Endothelial cell of hepatic sinusoid (primary cell): ENCODE measurements at regions not wholly inside any gene's neighbourhood (a gene's known extent, or its start where the extent isn't known, plus 50 kb on each side); places are given as distances from the start of the nearest gene placed in this dataset.
"Not testable (repeated sequence)": the region's sequence is repeated elsewhere in the genome, so short reads cannot be mapped to it uniquely, and the experiment has no call there.

Source experiments
- in situ Hi-C: cut with HindIII; loops from 2 replicates; pipeline ENCODE4 v1.10.0; 2017; ENCODE audit warnings: low sequenced_read_pairs

DNA sequence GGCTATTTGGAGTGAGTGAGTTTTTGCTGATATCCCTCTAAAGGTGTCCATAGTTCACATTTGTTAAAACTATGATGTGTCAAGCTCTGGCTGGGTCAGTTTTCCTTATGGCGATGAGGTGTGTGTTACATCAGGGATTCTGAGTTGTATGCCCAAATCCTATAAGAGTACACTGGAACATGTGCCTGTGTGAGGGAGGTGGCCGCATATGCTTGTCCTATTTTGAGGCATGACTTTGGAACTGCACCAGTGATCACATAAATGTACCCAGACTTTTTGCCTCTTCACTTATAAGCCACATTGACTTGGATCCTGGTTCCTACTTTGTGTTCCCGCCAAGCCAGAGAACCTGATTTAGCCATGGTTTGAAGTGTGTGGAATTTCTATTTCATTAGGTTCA is 140.3 kb upstream of the RXFP2 start:
- in situ Hi-C loops, result no loop called here

DNA sequence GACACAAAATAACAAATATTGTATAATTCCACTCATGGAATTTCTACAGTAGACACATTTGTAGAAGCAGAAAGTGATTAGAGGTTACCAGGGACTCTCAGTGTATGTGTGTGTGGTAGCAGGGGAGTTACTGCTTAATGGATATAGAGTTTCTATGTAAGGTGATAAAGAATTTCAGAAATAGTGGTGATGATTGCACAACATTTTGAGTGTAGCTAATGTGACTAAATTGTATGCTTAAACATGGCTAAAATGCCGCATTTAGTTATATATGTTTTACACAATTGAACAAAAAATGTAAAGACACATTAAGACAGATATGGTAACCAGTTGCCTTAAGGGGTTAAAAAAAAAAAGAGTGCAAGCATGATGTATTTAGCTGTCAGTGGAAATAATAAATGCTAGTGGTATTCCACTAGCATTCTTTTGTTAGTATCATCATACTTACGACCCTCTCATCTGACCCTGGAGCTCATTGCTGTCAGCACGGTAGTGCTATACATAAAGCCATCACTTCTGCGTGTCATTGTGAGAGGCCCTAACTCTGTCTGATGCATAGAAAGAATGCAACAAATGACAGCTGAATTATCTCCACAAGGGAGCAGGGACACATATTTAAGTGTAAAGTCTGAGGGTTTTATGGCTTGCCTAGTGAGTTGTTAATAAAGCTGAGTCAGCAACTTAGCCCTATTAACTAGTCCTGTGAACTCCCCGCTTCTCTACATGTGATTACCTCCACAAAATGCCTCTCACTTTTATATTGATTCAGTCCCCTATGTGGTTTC is 134.1 kb upstream of the RXFP2 start:
- in situ Hi-C loops, result no loop called here

- in situ Hi-C loops, result not testable (repeated sequence)
Measured at GRCh38 chr13:31607531-31607930, 131.8 kb upstream of the RXFP2 start.

DNA sequence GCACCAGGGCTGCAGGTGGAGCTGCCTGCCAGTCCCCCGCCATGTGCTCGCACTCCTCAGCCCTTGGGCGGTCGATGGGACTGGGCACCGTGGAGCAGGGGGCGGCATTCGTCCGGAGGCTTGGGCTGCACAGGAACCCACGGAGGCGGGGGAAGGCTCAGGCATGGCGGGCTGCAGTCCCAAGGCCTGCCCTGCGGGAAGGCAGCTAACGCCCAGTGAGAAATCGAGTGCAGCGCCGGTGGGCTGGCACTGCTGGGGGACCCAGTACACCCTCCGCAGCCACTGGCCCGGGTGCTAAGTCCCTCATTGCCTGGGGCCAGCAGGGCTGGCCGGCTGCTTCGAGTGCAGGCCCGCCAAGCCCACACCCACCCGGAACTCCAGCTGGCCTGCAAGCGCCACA is 130.5 kb upstream of the RXFP2 start:
- in situ Hi-C loops, result not testable (repeated sequence)

DNA sequence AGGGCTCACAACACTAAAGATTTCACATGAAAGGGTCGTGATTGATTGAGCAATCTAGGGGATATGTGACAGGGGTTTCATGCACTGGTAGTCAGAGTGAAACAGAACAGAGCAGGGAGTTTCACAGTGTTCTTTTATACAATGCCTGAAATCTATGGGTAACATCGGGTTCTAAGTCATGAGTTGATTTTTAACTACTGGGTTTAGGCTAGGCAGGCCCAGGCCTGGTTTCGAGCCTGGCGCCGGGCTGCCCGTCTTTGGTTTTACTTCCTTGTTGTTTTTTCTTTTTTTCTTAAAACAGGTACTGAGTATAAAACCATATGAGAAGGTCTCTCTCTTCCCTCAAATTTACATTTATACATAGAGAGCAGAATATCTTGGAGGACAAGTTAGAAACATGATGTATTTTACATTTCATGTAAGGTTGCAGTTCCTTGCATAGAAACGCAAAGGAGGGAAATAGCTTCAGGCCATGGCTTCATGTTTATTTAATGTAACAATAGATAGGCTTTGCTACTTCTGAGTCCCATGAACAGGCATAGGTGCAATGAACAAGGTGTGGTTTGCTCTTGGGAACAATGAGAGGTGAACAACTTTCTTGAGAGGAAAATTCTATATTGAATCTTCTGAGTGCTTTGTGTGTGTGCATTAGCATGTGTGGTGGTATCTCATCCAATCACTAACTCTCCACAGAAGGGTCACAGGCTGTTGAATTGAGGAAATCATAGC is 128.9 kb upstream of the RXFP2 start:
- in situ Hi-C loops, result no loop called here

DNA sequence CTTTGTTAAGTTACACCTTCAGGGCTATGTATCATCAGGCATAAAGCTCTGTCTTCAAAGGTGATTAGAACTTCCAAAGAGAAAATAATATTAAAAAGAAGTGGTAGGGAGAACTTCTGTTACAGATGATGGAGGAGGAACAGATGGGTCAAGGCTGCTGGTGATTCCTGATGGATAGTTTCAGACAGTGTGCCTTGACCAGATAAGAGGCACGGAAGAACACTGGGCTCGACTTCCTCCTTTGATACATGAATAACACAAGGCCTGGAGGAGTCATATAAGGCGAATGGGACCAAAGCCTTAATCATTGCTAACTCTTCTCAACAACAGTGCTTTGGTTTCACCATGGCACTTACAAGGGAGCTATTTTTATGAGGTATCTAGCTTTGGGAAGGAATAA is 128.1 kb upstream of the RXFP2 start:
- in situ Hi-C loops, result no loop called here

DNA sequence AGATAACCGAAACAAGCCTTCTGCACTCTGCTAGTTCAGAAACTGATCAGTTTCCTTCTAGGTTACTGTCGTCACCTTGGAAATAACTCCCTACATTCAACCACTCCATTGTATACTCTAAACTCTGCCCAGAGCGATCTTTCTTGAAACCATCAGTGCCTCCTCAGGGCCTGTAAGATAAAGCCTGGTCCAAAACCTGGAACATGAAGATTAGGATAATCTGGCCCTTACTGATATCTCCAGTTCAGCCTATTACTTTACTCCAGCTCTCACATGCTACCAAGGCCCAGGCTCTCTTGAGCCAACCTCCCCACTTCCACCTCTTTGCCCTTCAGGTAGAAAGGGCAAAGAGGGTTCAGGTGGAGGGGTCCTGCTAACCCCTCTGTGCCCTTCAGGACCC is 125.3 kb upstream of the RXFP2 start:
- in situ Hi-C loops, result no loop called here

- in situ Hi-C loops, result no loop called here
Measured at GRCh38 chr13:31614704-31615103, 124.6 kb upstream of the RXFP2 start.

DNA sequence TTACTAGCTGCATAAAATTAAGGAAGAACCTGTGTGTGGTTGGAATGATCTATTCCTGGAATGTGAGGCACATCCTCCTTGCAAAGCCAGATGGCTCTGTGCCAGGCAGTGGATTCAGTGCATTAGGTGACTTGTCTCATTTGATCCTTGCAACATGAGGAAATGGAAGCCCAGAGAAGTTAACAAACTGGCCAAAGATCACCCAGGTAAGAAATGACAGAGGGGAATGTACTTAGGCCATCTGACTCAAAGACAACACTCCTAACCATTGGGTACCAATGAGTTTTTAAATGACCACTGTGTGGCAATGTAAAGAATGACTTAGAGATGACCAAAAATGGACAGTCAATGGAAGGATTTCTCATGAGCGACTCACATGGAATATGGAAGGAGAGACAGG is 114.2 kb upstream of the RXFP2 start:
- in situ Hi-C loops, result no loop called here

- in situ Hi-C loops, result no loop called here
Measured at GRCh38 chr13:31627097-31627845, 112.1 kb upstream of the RXFP2 start.

DNA sequence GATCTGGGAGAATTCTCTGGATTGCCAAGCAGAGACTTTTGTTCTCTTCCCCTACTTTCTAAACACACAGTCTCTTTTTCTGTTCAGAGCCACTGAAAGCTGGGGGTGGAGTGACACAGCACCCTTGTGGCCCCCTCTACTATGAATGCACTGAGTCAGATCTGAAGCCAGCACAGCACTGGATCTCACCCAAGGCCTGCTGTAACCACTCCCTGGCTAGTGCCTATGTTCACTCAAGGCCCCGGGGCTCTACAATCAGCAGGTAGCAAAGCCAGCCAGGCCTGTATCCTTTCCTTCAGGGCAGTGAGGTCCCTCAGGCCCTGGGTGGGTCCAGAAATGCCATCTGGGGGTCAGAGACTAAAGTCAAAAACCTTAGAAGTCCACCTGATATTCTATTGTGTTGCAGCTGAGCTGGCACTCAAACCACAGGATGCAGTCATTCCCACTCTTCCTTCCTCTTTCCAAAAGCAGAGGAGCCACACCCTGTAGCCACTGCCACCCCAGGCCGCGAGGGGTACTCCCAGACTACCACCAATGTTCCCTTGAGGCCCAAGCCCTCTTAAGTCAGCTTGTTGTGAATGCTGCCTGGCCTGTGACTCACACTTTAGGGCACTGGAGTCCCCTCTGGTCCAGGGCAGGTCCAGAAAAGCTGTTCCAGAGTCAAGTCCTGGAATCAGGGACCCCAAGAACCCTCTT is 110.1 kb upstream of the RXFP2 start:
- in situ Hi-C loops, result no loop called here

GRCh38 chr13:31631071-31631470 is 108.3 kb upstream of the RXFP2 start:
- in situ Hi-C loops, result no loop called here

- in situ Hi-C loops, result no loop called here
Measured at GRCh38 chr13:31631746-31632145, 107.6 kb upstream of the RXFP2 start.

DNA sequence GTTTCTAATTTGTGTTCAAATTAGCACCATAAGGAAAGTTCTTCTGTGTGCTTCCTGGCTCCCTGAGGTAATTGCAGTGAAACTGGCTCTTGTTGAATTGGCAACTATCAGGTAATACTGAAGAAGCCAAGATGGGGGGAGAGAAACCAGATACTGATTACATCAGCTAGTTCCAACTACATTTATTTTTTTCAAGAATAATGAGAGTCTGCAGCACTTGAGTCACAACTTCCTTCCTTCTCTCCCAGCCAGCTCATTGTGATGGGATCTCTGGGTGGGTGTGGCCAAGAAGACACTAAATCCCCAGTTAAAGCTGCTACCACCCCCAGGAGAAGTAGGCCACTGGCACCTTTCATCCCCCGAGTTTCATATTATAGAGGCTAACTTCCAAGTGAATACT is 100.7 kb upstream of the RXFP2 start:
- in situ Hi-C loops, result no loop called here

GRCh38 chr13:31639443-31640163 is 99.7 kb upstream of the RXFP2 start:
- in situ Hi-C loops, result no loop called here

DNA sequence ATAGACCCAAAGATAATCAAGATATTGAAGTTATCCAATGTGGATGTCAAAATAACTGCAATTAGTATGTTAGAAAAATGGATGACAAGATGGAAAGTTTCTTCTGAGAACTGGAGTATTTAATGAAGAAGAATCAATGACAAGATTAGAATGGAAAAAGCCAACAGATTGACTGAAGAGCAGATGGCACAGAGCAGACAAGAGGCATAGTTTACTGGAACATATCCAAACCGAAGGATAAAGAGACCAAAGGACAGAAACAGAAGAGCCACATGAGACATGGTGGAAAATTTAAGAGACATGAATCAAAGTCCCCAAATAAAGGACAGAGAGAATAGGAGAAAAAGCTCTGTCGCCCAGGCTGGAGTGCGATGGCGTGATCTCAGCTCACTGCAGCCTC is 89.6 kb upstream of the RXFP2 start:
- in situ Hi-C loops, result no loop called here

DNA sequence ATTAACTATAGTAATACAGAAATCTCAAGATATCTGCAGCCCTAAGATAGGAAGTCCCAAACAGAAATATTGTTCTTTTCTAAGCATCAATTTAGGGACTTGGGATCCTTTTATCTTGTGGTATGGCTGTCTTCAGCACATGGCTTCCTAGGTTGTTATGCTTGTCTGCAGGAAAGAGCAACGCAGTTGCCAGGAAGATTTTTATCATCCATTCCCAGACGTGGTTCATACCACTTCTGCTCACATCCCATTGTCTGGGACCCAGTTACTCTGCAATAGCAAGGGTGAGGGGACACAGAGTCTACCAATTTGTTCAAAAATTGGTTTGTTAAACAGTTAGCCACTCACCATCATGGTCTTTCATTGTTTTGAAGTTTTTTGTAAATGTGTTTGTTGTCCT is 85.6 kb upstream of the RXFP2 start:
- in situ Hi-C loops, result no loop called here

- in situ Hi-C loops, result no loop called here
Measured at GRCh38 chr13:31663880-31664585, 75.3 kb upstream of the RXFP2 start.

GRCh38 chr13:31670831-31671617 is 68.3 kb upstream of the RXFP2 start:
- in situ Hi-C loops, result no loop called here
